PC-3 (cell line): ENCODE measurements at regions not wholly inside any gene's neighbourhood (a gene's known extent, or its start where the extent isn't known, plus 50 kb on each side); places are given as distances from the start of the nearest gene placed in this dataset.

Experiments used
- ATAC-seq: fragments of 200-7000 bp; cut with Tn5 transposase; 2 replicates; pipeline ENCODE4 v1.9.1; 2020; ENCODE audit warnings: mild to moderate bottlenecking, moderate library complexity
- BruUV-seq: library from RNA; stranded (reverse); fragments of 400-500 nt; replicated peaks from 2 replicates; lab custom pipeline; 2021; lab: Mats Ljungman, UMichigan
- CTCF ChIA-PET: fragments of 300-600 bp; sonication (Branson Sonifier 250); formaldehyde crosslinking; loops from one replicate; lab custom pipeline; 2022; ENCODE audit warnings: antibody characterized with exemption; lab: Charles Lee
- POLR2A ChIA-PET: fragments of 300-600 bp; sonication (Branson Sonifier 250); formaldehyde crosslinking; loops from one replicate; lab custom pipeline; 2022; ENCODE audit warnings: antibody characterized with exemption; ENCODE audit not compliant: unreplicated experiment; lab: Charles Lee
- DNase-seq: peaks from one replicate; pipeline ENCODE4 v3.0.0-alpha.2; 2015
- H2AFZ ChIP-seq: fragments of 300-600 bp; sonication (generic); 2 replicates; pipeline ENCODE4 v1.6.0; 2016; ENCODE audit warnings: antibody characterized with exemption, low read length
- H3F3A ChIP-seq: fragments of 300-600 bp; sonication (generic); one replicate; pipeline ENCODE4 v1.6.0; 2017; ENCODE audit warnings: antibody characterized with exemption, low read length, control low read depth, mild to moderate bottlenecking; ENCODE audit not compliant: unreplicated experiment
- H3K27ac ChIP-seq: fragments of 300-600 bp; sonication (generic); 2 replicates; pipeline ENCODE4 v1.5.1; 2016; ENCODE audit warnings: mild to moderate bottlenecking, low read length
- H3K27me3 ChIP-seq: fragments of 300-600 bp; sonication (generic); 2 replicates; pipeline ENCODE4 v1.6.1; 2016; ENCODE audit warnings: low read length, mixed read lengths
- H3K36me3 ChIP-seq: fragments of 300-600 bp; sonication (generic); 2 replicates; pipeline ENCODE4 v1.6.1; 2016; ENCODE audit warnings: low read depth, mixed run types, low read length, mixed read lengths
- H3K4me1 ChIP-seq: fragments of 300-600 bp; sonication (generic); 2 replicates; pipeline ENCODE4 v1.5.1; 2016; ENCODE audit warnings: low read length; ENCODE audit not compliant: insufficient read depth
- H3K4me2 ChIP-seq: fragments of 300-600 bp; sonication (generic); 2 replicates; pipeline ENCODE4 v1.6.0; 2016; ENCODE audit warnings: low read length
- H3K4me3 ChIP-seq: fragments of 300-600 bp; sonication (generic); 2 replicates; pipeline ENCODE4 v1.5.1; 2016; ENCODE audit warnings: mild to moderate bottlenecking, low read length, mixed read lengths
- H3K79me2 ChIP-seq: fragments of 300-600 bp; sonication (generic); 2 replicates; pipeline ENCODE4 v1.6.1; 2017; ENCODE audit warnings: low read length, mixed read lengths
- H3K9ac ChIP-seq: fragments of 300-600 bp; sonication (generic); 2 replicates; pipeline ENCODE4 v1.6.0; 2016; ENCODE audit warnings: mild to moderate bottlenecking, low read length
- H3K9me2 ChIP-seq: fragments of 300-600 bp; sonication (generic); replicated peaks from 2 replicates; pipeline ENCODE4 v1.6.1; 2016; ENCODE audit warnings: mixed run types, low read length, mixed read lengths
- H3K9me3 ChIP-seq: fragments of 300-600 bp; sonication (generic); 2 replicates; pipeline ENCODE4 v1.6.1; 2016; ENCODE audit warnings: low read length, mixed read lengths
- H4K20me1 ChIP-seq: fragments of 300-600 bp; sonication (generic); 2 replicates; pipeline ENCODE4 v1.6.1; 2016; ENCODE audit warnings: low read length, mixed read lengths
- CTCF ChIP-seq: fragments of 300-600 bp; sonication (generic); conservative IDR thresholded peaks from 2 replicates; pipeline ENCODE4 v1.5.1; 2017; ENCODE audit warnings: antibody characterized with exemption, low read depth, mild to moderate bottlenecking, low read length
- EZH2 ChIP-seq: fragments of 300-600 bp; sonication (generic); IDR thresholded peaks from one replicate; pipeline ENCODE4 v1.6.1; 2017; ENCODE audit warnings: antibody characterized with exemption, mild to moderate bottlenecking, low read length; ENCODE audit not compliant: unreplicated experiment
- EZH2phosphoT487 ChIP-seq: fragments of 300-600 bp; sonication (generic); IDR thresholded peaks from 2 replicates; pipeline ENCODE4 v1.6.1; 2018; ENCODE audit warnings: mild to moderate bottlenecking, antibody characterized with exemption, low read length, borderline replicate concordance
- intact Hi-C: fragments of 100-400 bp; cut with micrococcal nuclease; formaldehyde crosslinking; loops from 2 replicates; pipeline ENCODE4 v1.9.0; 2023

- ChIA-PET POLR2A (no interaction called here), CTCF (no interaction called here)
- H3K4me3 ChIP-seq = no peak overlapping the region
- no peaks in the 10 kb centered on the region for H3K4me1 ChIP-seq
- H3K27me3 ChIP-seq = no peaks in the 10 kb centered on the region
- no peak overlapping the region for H3K27ac ChIP-seq
- H4K20me1 ChIP-seq = no peaks in the 10 kb centered on the region
- no peak overlapping the region for H3K4me2 ChIP-seq
- H3K79me2 ChIP-seq = no peaks in the 10 kb centered on the region
- H3K9ac ChIP-seq = no peak overlapping the region
- DNase-seq (peak; percentile 11), ATAC-seq (no peak)
- intact Hi-C loops = no loop called here
- no peaks in the 10 kb centered on the region for H3F3A ChIP-seq
- no peaks in the 10 kb centered on the region for H3K36me3 ChIP-seq
- H2AFZ ChIP-seq = no peak overlapping the region
- H3K9me3 ChIP-seq = no peaks in the 10 kb centered on the region
- no peaks in the 10 kb centered on the region for H3K9me2 ChIP-seq
- TF ChIP-seq EZH2 (no peak), CTCF (no peak), EZH2phosphoT487 (no peak)
- BruUV-seq = no TSS peak
These were observed 1373.4 kb upstream of the C9orf72 start for GRCh38 chr9:28946648-28947047.

- CTCF ChIA-PET = no interaction called here
- H3K4me2 ChIP-seq = no peak overlapping the region
- ATAC-seq = no peak
- no peak for TF ChIP-seq EZH2
- TF ChIP-seq CTCF = peak; percentile 47
- TF ChIP-seq EZH2phosphoT487 = no peak
- H3K9ac ChIP-seq = no peak overlapping the region
- no peaks in the 10 kb centered on the region for H4K20me1 ChIP-seq
- H3K9me3 ChIP-seq = no peaks in the 10 kb centered on the region
- no peaks in the 10 kb centered on the region for H3K9me2 ChIP-seq
- intact Hi-C loops = no loop called here
- no TSS peak for BruUV-seq
- H3K27me3 ChIP-seq = no peaks in the 10 kb centered on the region
- H2AFZ ChIP-seq = no peak overlapping the region
- H3K4me3 ChIP-seq = no peak overlapping the region
- peak; percentile 10 for DNase-seq
- POLR2A ChIA-PET = no interaction called here
- no peaks in the 10 kb centered on the region for H3K36me3 ChIP-seq
- H3K79me2 ChIP-seq = no peaks in the 10 kb centered on the region
- no peak overlapping the region for H3K27ac ChIP-seq
- no peaks in the 10 kb centered on the region for H3K4me1 ChIP-seq
- no peaks in the 10 kb centered on the region for H3F3A ChIP-seq
These were observed 1378.7 kb upstream of the C9orf72 start for GRCh38 chr9:28951945-28952344.

- intact Hi-C loops = no loop called here
- Histone ChIP-seq H3K9ac (no peak overlapping the region), H2AFZ (no peak overlapping the region), H3K9me2 (no peaks in the 10 kb centered on the region), H3K4me1 (no peaks in the 10 kb centered on the region), H3K79me2 (no peaks in the 10 kb centered on the region), H3K27me3 (no peaks in the 10 kb centered on the region), H3K4me3 (no peak overlapping the region), H4K20me1 (no peaks in the 10 kb centered on the region), H3K4me2 (no peak overlapping the region), H3K27ac (no peak overlapping the region), H3K9me3 (no peaks in the 10 kb centered on the region), H3F3A (no peaks in the 10 kb centered on the region), H3K36me3 (no peaks in the 10 kb centered on the region)
- no peak for TF ChIP-seq EZH2phosphoT487
- TF ChIP-seq EZH2 = no peak
- no peak for TF ChIP-seq CTCF
- no peak for DNase-seq
- ATAC-seq = no peak
- ChIA-PET CTCF (no interaction called here), POLR2A (no interaction called here)
- BruUV-seq = no TSS peak
These were observed 1383.0 kb upstream of the C9orf72 start for GRCh38 chr9:28956116-28956880.
